Activated CD8-positive, alpha-beta memory T cell treated with anti-CD3 and anti-CD28 coated beads for 1 hour (primary cell): ENCODE measurements at regions not wholly inside any gene's neighbourhood (a gene's known extent, or its start where the extent isn't known, plus 50 kb on each side); places are given as distances from the start of the nearest gene placed in this dataset.

Experiments used
- DNase-seq, 2 donors: peaks; one replicate each; pipeline ENCODE4 v3.0.0-alpha.2; 2020; ENCODE audit warnings: low read depth in 1 of 2; ENCODE audit errors: extremely low read depth in 1 of 2

DNA sequence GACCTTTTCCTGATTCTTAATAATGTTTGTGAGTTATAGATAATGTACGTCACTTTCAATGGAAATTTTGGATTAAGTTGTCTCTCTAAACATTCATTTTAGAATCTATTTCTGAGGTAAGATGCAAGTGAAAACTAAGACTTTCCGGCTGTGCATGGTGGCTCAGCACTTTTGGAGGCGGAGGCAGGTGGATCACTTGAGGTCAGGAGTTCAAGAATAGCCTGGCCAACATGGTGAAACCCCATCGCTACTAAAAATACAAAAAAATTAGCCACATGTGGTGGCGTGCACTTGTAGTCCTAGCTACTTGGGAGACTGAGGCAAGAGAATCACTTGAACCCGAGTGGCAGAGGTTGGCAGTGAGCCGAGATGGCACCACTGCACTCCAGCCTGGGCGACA lies 524.6 kb upstream of the SLIT2 start:
- DNase-seq: no peak

DNA sequence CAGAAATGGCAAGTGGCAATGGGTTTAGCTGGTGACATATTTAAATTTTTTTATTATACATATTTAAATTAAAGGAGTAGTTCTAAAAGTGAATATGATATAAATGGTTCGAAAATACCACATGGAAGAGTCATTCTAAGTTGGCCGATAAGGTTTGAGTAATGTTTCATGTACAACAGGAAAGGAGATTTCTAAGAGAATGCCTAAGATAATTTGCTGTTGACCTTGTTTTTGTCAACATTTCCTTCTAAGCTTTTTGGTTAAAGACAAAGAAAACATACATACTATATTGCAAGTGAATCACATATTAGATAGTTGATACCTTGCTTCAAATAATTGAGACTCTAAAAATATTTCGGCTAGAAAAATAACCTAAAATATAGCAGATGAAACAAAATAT lies 526.6 kb upstream of the SLIT2 start:
- no peak for DNase-seq

- DNase-seq: no peak
These were observed 529.3 kb upstream of the SLIT2 start for GRCh38 chr4:19722404-19722803.

DNA sequence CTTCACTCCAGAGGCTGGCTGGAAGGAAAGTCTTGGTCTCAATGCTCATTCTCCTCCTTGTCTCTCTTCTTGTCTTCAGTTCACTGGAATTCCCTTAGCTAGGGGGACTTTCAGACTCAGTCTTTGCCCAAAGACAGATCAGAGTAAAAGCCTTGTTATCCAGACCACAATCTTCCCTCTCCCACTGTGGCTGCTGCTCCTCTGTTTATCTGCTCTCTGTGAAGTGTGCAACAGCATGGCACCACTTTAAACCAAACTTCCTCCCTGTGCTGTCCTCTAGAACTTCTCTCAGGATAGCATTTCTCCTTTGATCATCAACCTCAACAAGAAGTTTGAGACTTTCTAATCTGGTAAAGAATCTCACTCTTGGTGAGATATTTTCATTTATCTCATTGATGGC lies 530.1 kb upstream of the SLIT2 start:
- DNase-seq: no peak

DNA sequence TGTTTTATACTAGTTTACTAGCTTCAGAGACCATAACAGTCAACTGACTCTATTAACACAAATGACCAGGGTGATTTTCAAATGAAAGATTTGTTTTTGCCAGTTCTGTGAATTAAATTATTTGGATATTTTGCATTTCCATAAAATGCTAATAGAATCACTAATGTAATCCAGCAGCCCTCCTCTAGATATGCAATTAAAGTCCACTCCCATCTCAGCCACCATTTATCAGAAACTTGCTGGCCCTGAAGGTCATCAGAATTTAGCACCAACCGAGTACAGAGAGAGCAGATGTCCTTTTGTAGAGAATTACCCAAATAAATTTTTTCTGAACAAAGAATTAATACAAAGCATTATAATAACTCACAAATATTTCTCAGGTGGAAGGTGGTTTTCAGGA lies 531.1 kb upstream of the SLIT2 start:
- no peak for DNase-seq

DNA sequence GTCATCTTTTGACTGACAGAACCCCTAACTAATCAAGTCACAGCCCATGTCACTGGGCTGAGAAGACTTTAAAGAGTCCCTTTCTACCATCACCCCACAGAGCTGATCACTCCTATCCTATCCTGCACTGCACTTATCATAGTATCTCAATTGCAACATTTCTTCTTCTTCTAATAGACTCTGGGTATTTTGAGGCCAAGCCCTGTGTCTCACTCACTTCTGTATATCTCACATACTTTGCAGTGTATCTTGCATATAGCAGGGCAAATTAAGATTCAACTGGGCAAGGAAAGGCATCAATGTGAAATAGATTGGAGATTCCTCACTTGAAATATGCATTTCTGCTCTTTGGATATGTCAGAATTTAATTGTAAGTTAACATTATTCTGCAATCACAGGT lies 531.5 kb upstream of the SLIT2 start:
- DNase-seq: no peak

GRCh38 chr4:19711871-19712270 lies 539.8 kb upstream of the SLIT2 start:
- no peak for DNase-seq

- no peak for DNase-seq
These were observed 543.8 kb upstream of the SLIT2 start for GRCh38 chr4:19707876-19708275.

- no peak for DNase-seq
These were observed 548.3 kb upstream of the SLIT2 start for GRCh38 chr4:19703391-19703790.

DNA sequence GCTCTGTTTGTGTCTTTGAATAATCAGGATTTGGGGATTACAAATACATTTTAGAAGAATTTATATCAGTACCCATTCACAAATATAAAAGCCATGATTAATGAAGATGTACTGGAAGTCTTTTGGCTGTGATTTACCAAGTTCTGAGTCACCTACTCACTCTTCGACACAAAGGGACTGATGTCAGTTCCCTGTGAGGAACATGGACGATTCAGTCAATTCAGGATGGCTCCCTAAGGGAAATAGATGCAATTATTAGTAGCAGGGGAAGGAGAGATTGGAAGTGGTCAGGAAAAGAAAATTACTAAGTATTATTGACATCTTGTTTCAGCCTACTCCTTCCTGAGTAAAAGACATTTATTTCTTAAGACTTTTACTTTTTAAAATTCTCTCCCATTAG lies 550.7 kb upstream of the SLIT2 start:
- DNase-seq: no peak

- no peak for DNase-seq
These were observed 552.7 kb upstream of the SLIT2 start for GRCh38 chr4:19698961-19699360.

DNA sequence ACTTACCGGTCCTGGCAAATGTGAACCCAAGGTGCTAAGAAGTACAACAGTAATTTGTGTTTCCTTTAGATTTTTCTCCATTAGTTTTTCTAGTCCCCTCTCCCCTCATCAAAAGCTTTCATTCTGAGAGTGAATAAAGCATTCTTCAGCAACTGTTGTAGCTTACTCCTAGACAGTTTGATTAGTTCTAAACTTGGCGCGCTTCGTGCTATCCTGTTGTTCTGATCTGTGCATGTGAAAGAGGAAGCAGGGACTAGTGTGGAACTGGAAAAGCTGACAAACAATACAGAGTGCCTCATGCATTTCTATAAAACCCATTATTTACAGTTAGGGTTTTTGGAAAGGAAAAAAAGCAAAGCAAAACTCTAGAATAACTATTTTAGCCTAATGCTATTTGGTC lies 556.9 kb upstream of the SLIT2 start:
- DNase-seq: no peak

GRCh38 chr4:19693936-19694570 lies 557.7 kb upstream of the SLIT2 start:
- DNase-seq: no peak

DNA sequence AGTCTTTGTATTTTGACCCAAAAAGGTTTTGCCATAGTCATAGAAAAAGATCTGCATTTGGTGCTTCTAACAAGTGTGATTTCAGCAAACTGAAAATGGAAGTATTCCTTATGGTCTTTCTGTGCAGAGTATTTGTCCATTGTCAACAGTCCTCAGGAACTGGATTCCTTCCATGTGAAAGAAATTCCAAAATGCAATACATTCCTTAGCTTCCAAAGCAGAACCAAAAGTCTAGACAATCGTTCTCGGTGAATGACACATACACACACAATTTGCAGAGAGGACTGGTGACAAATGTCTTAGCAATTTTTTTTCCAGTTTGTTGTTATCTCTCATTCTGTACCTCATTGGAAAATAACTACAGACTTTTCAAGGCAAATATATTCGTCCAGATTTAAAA lies 562.2 kb upstream of the SLIT2 start:
- DNase-seq: no peak

- DNase-seq: no peak
These were observed 565.2 kb upstream of the SLIT2 start for GRCh38 chr4:19686456-19686855.

- no peak for DNase-seq
These were observed 567.6 kb upstream of the SLIT2 start for GRCh38 chr4:19684084-19684483.

- DNase-seq: no peak
These were observed 568.3 kb upstream of the SLIT2 start for GRCh38 chr4:19683426-19683825.

DNA sequence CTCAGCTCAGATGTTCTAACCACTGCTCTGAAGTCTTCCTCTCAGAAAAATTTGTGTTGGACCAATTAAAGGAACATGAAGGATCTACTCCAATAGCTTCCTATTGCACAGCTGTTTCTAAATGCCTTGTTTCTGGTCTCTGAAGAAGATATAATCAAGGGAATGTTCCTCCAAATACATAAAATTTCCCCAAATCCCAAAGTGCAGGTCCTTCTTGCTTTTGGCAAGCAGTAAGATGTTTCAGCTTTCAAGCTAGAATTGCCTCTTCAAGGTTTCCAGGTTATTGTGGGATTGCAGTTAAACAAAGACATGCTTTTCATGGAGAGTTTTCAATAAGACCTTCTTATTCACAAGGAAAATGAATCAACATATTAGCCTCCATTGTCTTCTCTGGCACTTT lies 574.5 kb upstream of the SLIT2 start:
- no peak for DNase-seq

- DNase-seq: no peak
These were observed 576.4 kb upstream of the SLIT2 start for GRCh38 chr4:19675172-19675811.

- DNase-seq: no peak
These were observed 592.6 kb upstream of the SLIT2 start for GRCh38 chr4:19659101-19659500.

DNA sequence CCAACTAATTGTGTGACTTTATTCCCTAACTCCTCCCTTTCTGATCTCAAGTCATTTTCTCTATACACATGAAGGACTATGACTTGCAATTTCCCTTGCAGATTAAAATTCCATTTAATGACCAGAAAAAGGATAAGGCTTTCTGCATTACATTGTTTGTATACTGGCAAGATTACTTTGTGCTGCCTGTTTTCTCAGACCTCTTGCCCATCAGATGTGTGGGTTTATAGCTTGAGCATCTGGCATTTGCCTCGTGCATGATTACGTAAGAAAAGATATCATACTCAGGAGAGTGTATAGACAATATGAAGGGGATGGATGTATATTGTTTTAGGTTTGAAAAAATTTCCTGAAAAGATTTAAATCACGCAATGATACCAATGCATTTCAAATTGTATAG lies 593.8 kb upstream of the SLIT2 start:
- DNase-seq: no peak

GRCh38 chr4:19655666-19656065 lies 596.0 kb upstream of the SLIT2 start:
- no peak for DNase-seq
